Mesendoderm (in vitro differentiated cells): ENCODE measurements at regions not wholly inside any gene's neighbourhood (a gene's known extent, or its start where the extent isn't known, plus 50 kb on each side); places are given as distances from the start of the nearest gene placed in this dataset.

Experiments used
- DNase-seq: peaks from one replicate; pipeline ENCODE4 v3.0.0; 2013
- H2AK5ac ChIP-seq: 2 replicates; pipeline ENCODE4 v1.6.1; 2013; ENCODE audit warnings: low read length, inconsistent platforms
- H2BK120ac ChIP-seq: 2 replicates; pipeline ENCODE4 v1.6.1; 2013; ENCODE audit warnings: low read depth, mild to moderate bottlenecking, low read length, moderate library complexity, mixed read lengths
- H2BK15ac ChIP-seq: replicated peaks from 2 replicates; pipeline ENCODE4 v1.6.1; 2013; ENCODE audit warnings: low read depth, mild to moderate bottlenecking, moderate library complexity
- H2BK5ac ChIP-seq: 2 replicates; pipeline ENCODE4 v1.6.1; 2013; ENCODE audit warnings: low read length, inconsistent platforms
- H3K18ac ChIP-seq: 2 replicates; pipeline ENCODE4 v1.6.1; 2013; ENCODE audit warnings: mild to moderate bottlenecking, low read length, mixed read lengths
- H3K23ac ChIP-seq: one replicate; pipeline ENCODE4 v1.6.1; 2013; ENCODE audit warnings: low read length
- H3K27ac ChIP-seq: 2 replicates; pipeline ENCODE4 v1.5.1; 2013; ENCODE audit warnings: low read depth, mild to moderate bottlenecking, inconsistent platforms, low read length, moderate library complexity
- H3K27me3 ChIP-seq: 2 replicates; pipeline ENCODE4 v1.6.1; 2013; ENCODE audit warnings: low read length, control low read depth, mild to moderate bottlenecking, inconsistent platforms; ENCODE audit not compliant: insufficient read depth, poor library complexity
- H3K36me3 ChIP-seq: 2 replicates; pipeline ENCODE4 v1.6.1; 2013; ENCODE audit warnings: low read length, inconsistent platforms; ENCODE audit not compliant: control insufficient read depth, insufficient read depth
- H3K4ac ChIP-seq: one replicate; pipeline ENCODE4 v1.6.1; 2013; ENCODE audit warnings: low read depth, mild to moderate bottlenecking, low read length, moderate library complexity
- H3K4me1 ChIP-seq: 2 replicates; pipeline ENCODE4 v1.6.1; 2013; ENCODE audit warnings: low read depth, low read length, inconsistent platforms; ENCODE audit not compliant: control insufficient read depth
- H3K4me2 ChIP-seq: 2 replicates; pipeline ENCODE4 v1.6.1; 2013; ENCODE audit warnings: low read length
- H3K4me3 ChIP-seq: 2 replicates; pipeline ENCODE4 v1.5.1; 2013; ENCODE audit warnings: mild to moderate bottlenecking, low read length
- H3K56ac ChIP-seq: one replicate; pipeline ENCODE4 v1.6.1; 2013; ENCODE audit warnings: low read length
- H3K79me1 ChIP-seq: 2 replicates; pipeline ENCODE4 v1.6.1; 2013; ENCODE audit warnings: low read length, inconsistent platforms
- H3K79me2 ChIP-seq: 2 replicates; pipeline ENCODE4 v1.6.1; 2013; ENCODE audit warnings: mild to moderate bottlenecking, low read length; ENCODE audit not compliant: control insufficient read depth, insufficient read depth
- H3K9ac ChIP-seq: 2 replicates; pipeline ENCODE4 v1.6.1; 2013; ENCODE audit warnings: low read length, inconsistent platforms
- H4K5ac ChIP-seq: one replicate; pipeline ENCODE4 v1.6.1; 2013; ENCODE audit warnings: low read length
- H4K8ac ChIP-seq: one replicate; pipeline ENCODE4 v1.6.1; 2013; ENCODE audit warnings: low read depth, mild to moderate bottlenecking, control low read depth, low read length, moderate library complexity
- WGBS: extraction: QIAGEN DNeasy Blood & Tissue Kit; methylation state at CpG from one replicate; pipeline ENCODE4 v1.1.7; 2013; ENCODE audit warnings: low lambda C conversion rate, missing lambda C conversion rate; ENCODE audit not compliant: insufficient coverage; ENCODE audit errors: extremely low coverage; 5-methylcytosine and 5-hydroxymethylcytosine counted together

- H2BK5ac ChIP-seq: no peak overlapping the region
- no peak overlapping the region for H3K4me2 ChIP-seq
Observed at GRCh38 chr5:54713923-54714581, 196.5 kb downstream of the SNX18 start.

GRCh38 chr5:54709096-54709495 is 191.5 kb downstream of the SNX18 start:
- Histone ChIP-seq H3K79me2 (no peaks in the 10 kb centered on the region), H3K18ac (no peak overlapping the region), H3K4me3 (no peak overlapping the region), H3K56ac (no peak overlapping the region), H3K4me2 (no peak overlapping the region), H4K5ac (no peak overlapping the region), H3K27me3 (no peaks in the 10 kb centered on the region), H3K4ac (no peak overlapping the region), H2BK5ac (no peak overlapping the region), H3K23ac (no peak overlapping the region), H3K36me3 (no peaks in the 10 kb centered on the region), H3K9ac (no peak overlapping the region), H2BK120ac (no peak overlapping the region), H3K79me1 (no peaks in the 10 kb centered on the region), H3K27ac (no peak overlapping the region), H4K8ac (no peak overlapping the region), H2BK15ac (no peak overlapping the region), H2AK5ac (no peak overlapping the region), H3K4me1 (no peaks in the 10 kb centered on the region)
- DNase-seq: no peak
- no CpG with 5 or more reads among the region's 2 CpGs for WGBS

More at GRCh38 chr5:54713923-54714581, 196.5 kb downstream of the SNX18 start:
- H4K8ac ChIP-seq: no peak overlapping the region
- H3K4me1 ChIP-seq: peaks cover 2% of the 10 kb centered on the region
- no peaks in the 10 kb centered on the region for H3K36me3 ChIP-seq
- no peak overlapping the region for H2BK15ac ChIP-seq
- H3K4ac ChIP-seq: peak overlapping the region; percentile 89
- no peak overlapping the region for H2BK120ac ChIP-seq
- no peak overlapping the region for H3K23ac ChIP-seq
- peak overlapping the region; percentile 64 for H3K18ac ChIP-seq
- no peak overlapping the region for H3K27ac ChIP-seq
- H4K5ac ChIP-seq: no peak overlapping the region
- H3K79me2 ChIP-seq: no peaks in the 10 kb centered on the region
- no peaks in the 10 kb centered on the region for H3K27me3 ChIP-seq
- peak; percentile 72 for DNase-seq
- no peak overlapping the region for H3K4me3 ChIP-seq
- H2AK5ac ChIP-seq: no peak overlapping the region
- no peak overlapping the region for H3K56ac ChIP-seq
- H3K9ac ChIP-seq: no peak overlapping the region
- no CpG with 5 or more reads among the region's 4 CpGs for WGBS
- H3K79me1 ChIP-seq: no peaks in the 10 kb centered on the region

- H3K36me3 ChIP-seq: no peaks in the 10 kb centered on the region
- H2AK5ac ChIP-seq: no peak overlapping the region
- H3K4me1 ChIP-seq: no peaks in the 10 kb centered on the region
- no peaks in the 10 kb centered on the region for H3K27me3 ChIP-seq
- no peak overlapping the region for H2BK120ac ChIP-seq
- no peak overlapping the region for H3K9ac ChIP-seq
- H2BK5ac ChIP-seq: no peak overlapping the region
- H4K8ac ChIP-seq: no peak overlapping the region
- H4K5ac ChIP-seq: no peak overlapping the region
- H3K27ac ChIP-seq: no peak overlapping the region
- no peaks in the 10 kb centered on the region for H3K79me2 ChIP-seq
- H3K4ac ChIP-seq: no peak overlapping the region
- DNase-seq: no peak
- H3K4me2 ChIP-seq: no peak overlapping the region
- H3K79me1 ChIP-seq: no peaks in the 10 kb centered on the region
- no peak overlapping the region for H3K56ac ChIP-seq
- H3K18ac ChIP-seq: no peak overlapping the region
- no peak overlapping the region for H2BK15ac ChIP-seq
- no peak overlapping the region for H3K4me3 ChIP-seq
- WGBS: no CpG with 5 or more reads among the region's 2 CpGs
- no peak overlapping the region for H3K23ac ChIP-seq
Observed at GRCh38 chr5:54707841-54708240, 190.3 kb downstream of the SNX18 start.

GRCh38 chr5:54705994-54706653 is 188.6 kb downstream of the SNX18 start:
- Histone ChIP-seq H3K36me3 (no peaks in the 10 kb centered on the region), H3K4me1 (no peaks in the 10 kb centered on the region), H3K27ac (no peak overlapping the region), H2BK15ac (no peak overlapping the region), H3K27me3 (no peaks in the 10 kb centered on the region), H3K23ac (no peak overlapping the region), H3K9ac (no peak overlapping the region), H3K4me3 (no peak overlapping the region), H3K18ac (no peak overlapping the region), H2BK120ac (no peak overlapping the region), H3K4ac (no peak overlapping the region), H2AK5ac (no peak overlapping the region), H2BK5ac (no peak overlapping the region), H3K56ac (no peak overlapping the region), H3K4me2 (no peak overlapping the region), H4K8ac (no peak overlapping the region), H3K79me1 (no peaks in the 10 kb centered on the region), H4K5ac (no peak overlapping the region), H3K79me2 (no peaks in the 10 kb centered on the region)
- DNase-seq: no peak
- WGBS: no CpG with 5 or more reads among the region's 1 CpG

- H3K27ac ChIP-seq: no peak overlapping the region
- no peak for DNase-seq
Observed at GRCh38 chr5:54704825-54705224, 187.3 kb downstream of the SNX18 start.

More at GRCh38 chr5:54704825-54705224, 187.3 kb downstream of the SNX18 start:
- no peak overlapping the region for H3K9ac ChIP-seq
- no peak overlapping the region for H4K5ac ChIP-seq
- H2BK5ac ChIP-seq: no peak overlapping the region
- H3K4me2 ChIP-seq: no peak overlapping the region
- no peaks in the 10 kb centered on the region for H3K79me2 ChIP-seq
- H3K56ac ChIP-seq: no peak overlapping the region
- H3K36me3 ChIP-seq: no peaks in the 10 kb centered on the region
- no peak overlapping the region for H3K18ac ChIP-seq
- H3K23ac ChIP-seq: no peak overlapping the region
- H3K27me3 ChIP-seq: no peaks in the 10 kb centered on the region
- no peak overlapping the region for H2BK120ac ChIP-seq
- no peak overlapping the region for H3K4ac ChIP-seq
- no peak overlapping the region for H2AK5ac ChIP-seq
- WGBS: no CpG with 5 or more reads among the region's 3 CpGs
- H4K8ac ChIP-seq: no peak overlapping the region
- H3K4me1 ChIP-seq: no peaks in the 10 kb centered on the region
- no peaks in the 10 kb centered on the region for H3K79me1 ChIP-seq
- no peak overlapping the region for H2BK15ac ChIP-seq
- no peak overlapping the region for H3K4me3 ChIP-seq
